Endometrium (tissue), 2 donors: ENCODE measurements at regions not wholly inside any gene's neighbourhood (a gene's known extent, or its start where the extent isn't known, plus 50 kb on each side); places are given as distances from the start of the nearest gene placed in this dataset.
A peak's percentile ranks its signal among the peaks of the same experiment; 100 is the strongest.

Source experiments
- FAIRE-seq: peaks from 2 replicates; lab custom pipeline; 2012; peaks lifted over from hg19 to GRCh38; lab: Jason Lieb, UNC
- donor health status: control.
- donor health status: control.

DNA sequence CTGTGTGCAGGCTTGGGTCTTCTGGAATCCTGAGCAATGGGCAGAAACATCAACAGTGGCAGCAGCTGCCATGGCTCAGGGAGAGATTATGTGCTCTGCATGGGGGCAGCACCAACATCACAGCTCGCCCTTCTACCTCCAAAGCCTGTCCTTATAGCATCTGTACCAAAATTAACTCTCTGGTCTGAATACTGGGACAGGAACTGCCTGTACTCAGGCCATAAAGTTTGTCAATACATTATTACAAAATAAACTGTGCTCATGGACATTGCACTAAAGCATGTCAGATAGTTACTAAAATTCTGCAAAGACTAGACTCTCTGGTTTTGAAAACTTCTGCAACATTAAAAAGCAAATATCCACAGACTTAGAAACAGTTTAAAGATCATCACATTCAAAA lies 91.6 kb downstream of the ZC3H11B start:
- no peak for FAIRE-seq

DNA sequence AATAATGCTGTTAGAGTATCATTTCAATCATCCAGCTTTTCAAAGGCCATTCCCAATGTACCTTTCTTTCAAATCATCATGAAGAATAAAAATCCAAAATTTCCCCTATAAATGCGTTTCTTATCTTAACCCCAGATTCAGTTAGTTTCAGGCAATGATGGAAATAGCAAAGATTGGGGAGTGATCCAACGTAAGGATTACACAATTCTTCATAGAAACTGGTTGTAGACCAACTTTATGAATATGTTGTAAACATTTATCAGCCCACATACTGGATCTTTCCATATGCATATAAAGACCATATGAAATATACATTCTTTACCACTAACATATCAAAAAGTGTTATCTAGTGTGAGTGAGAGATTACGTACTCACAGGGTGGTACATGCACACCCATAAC lies 92.7 kb downstream of the ZC3H11B start:
- no peak for FAIRE-seq

DNA sequence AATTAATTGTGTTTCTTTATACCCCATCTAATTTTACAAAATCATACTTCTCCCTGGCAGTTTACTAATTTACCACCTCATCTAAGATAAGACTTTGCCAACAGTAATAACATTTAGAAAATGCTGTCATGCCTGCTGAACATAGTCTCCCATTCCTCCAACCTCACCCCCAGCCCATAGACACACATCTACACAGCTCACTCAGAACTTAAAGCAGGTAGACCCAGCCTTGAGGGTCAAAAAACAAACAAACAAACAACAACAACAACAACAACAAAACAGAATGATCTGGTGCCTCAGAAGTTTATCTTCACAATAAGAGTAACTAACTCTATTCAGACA lies 94.0 kb downstream of the ZC3H11B start:
- FAIRE-seq = no peak

DNA sequence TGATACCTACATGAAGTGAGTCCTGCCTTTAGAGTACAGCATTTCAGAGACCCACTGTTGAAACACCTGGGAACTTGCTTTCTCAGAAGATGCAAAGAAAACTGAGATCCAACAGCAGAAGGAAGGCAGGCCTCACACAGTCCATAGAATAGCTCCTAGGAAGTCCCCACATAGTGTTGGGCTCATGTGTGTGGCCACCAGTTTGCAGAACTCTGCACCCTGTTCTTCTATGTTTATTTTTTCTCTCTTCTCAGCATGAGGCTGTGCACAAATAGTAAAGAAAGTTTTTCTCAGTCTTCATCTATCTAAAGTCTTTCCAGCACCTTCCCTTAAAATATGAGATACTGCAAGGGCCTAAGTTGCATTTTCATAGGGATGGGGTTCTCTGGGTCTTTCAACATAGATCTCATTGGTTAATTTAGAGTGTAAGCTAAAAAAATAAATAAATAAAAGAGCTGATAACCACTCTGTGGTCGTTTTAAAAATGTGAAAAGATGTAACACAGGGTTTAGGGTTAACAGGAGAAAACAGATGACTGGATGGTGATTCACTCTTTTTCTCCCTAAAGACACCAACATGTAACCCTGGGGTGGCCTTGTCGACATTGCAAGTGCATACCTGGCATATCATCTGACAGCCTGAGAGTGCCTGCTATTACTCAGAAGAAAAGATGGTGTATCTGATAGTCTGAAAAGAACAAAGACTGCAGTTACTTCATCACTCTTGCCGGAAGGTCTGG lies 94.6 kb downstream of the ZC3H11B start:
- no peak for FAIRE-seq

DNA sequence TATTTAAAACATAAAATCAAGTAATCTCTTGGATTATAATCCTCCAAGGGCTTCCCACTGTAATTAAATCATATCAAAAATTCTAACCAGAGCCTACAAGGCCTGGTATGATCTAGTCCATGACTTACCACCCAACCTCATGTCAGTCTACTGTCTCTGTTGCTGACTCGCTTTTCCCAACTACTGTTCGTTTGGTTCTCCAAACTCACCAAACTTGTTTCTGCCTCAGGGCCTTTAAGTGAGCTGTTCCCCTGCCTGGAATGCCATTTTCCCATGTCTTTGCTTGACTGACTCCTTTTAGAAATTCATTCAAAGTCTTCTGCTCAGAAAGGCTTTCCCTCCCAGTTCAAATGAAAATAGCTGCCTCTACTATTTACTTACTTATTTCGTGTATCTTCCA lies 95.9 kb downstream of the ZC3H11B start:
- FAIRE-seq = no peak

DNA sequence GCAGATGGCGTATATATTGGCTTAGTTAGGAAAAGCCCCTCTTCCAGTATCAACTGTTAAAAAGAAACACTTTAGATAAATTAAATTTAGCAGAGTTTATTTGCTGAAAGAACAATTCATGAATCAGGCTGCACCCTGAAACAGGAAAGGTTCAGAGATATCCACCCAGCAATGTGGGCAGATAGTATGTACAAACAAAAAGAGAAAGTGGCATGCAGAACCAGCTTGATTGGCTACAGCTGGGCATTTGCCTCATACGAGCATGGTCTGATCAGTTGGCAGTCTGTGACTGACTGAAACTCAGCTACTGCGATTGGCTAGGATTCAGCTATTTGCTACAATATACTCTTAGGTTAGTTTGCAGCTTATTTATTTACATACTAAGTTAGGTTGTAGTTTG lies 98.2 kb downstream of the ZC3H11B start:
- no peak for FAIRE-seq

DNA sequence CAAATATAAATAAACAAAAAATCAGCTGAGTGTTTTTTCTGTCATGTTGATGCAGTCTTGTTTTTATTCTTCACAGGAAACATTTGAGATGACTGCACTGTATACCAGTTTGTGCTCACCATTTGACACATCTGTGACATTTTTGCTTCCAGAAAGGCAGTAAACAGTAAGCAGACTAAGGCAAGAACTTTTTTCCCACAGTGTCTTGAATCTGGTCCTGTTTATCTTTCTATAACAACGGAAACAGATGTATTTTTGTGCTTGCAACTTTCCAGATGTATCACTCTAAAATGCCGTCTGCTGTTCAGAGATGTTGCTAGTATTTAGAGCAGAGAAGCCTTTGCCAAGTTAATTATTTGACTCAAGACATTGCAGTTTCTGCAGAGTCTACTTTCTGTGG lies 105.5 kb downstream of the ZC3H11B start:
- FAIRE-seq = peak; percentile 93

DNA sequence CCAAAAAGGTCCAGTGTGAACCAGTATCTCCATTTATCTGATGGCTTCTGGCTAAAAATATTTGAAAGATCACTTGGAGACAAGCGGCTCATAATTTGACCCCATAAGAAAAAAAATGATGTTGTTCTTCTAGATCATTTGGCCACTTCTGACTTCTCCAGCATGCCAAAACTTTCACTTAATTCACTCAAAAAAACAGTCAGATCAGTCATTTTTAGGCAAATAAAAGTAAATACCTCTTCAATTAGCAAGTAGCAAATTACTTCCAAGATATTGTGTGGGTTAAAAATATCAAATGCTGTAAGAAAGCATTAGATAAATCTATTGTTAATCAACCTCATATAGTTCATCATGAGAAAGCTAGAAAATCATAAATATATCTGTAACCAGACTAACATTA lies 106.0 kb downstream of the ZC3H11B start:
- FAIRE-seq = no peak

DNA sequence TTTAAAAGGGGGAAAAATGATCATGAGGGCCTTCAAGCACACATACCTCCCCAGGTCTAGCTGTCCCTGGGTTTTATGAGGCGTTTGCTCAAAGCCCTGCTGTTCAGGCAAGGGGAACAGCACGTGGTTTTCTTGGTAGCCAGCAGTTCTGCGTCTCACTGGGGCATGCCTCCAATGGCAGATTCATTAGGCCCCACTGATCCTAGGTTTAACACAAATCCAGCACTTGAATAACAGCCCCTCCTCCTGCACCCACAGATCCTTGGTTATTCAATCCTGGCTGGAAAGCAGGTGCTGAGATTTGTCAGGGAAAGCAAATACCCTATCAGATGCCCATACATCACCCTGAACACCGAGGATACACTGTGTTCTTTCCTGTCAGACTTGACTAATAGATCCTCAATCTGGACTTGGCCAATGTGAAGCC lies 106.4 kb downstream of the ZC3H11B start:
- no peak for FAIRE-seq

DNA sequence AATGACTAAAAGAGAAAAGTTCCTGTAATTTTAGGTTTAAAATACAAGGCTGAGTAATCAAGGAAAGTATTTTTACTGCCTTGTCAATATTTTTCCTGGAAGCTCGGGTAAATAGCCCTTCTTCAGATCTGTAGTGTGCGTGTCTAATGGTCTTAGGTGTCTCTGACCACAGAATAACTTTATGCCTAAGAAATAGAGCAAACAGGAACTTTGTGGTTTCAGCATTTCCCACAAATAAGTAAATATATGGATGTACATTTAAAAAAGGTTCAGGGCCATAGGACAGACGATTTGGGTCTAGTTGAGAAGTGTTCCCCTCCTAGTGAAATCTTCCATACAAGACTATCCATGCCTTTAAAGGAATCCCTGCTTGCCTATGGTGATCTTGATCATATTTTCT lies 107.0 kb downstream of the ZC3H11B start:
- no peak for FAIRE-seq

DNA sequence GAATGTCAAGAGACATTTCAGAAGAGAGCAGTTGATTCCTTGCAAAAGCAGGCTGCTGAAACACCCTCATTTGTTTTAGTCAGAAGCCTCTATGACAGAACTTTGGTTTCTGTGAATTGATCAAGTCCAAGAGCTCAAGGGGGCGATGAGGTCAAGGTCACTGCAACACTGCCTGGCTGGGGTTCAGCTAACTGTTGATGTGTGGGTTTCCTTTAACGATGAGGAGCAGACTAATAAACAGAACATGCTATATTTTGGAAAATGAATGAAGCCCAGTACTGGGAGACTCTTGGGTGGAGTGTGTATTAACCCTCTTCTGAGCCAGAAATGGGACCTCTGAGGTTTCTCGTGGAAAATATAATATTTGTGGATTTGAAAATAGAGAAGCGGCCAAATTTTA lies 109.3 kb downstream of the ZC3H11B start:
- FAIRE-seq = no peak

DNA sequence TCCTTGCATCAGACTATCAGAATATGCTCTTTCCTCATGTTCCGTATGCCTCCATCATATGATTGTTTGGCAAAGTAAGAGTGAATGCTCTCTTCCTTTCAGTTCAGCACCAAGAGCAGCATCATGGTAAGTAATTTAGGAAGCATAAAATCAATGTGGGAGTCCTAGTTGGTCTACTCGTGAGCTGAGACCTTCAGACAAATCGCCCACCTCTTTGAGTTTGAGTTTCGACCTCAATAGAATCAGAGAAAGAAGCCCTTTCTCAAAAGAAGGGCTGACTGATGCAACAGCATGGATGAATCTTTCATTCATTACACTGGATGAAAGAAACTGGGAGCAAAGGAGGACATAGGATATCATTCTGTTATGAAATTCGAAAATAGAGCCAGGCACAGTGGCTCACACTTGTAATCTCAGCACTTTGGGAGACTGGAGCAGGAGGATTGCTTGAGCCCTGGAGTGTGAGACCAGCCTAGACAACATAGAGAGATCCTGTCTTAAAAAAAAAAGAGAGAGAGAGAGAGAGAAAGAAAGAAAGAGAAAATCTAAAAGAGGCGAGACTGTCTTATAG lies 112.5 kb downstream of the ZC3H11B start:
- FAIRE-seq = no peak

DNA sequence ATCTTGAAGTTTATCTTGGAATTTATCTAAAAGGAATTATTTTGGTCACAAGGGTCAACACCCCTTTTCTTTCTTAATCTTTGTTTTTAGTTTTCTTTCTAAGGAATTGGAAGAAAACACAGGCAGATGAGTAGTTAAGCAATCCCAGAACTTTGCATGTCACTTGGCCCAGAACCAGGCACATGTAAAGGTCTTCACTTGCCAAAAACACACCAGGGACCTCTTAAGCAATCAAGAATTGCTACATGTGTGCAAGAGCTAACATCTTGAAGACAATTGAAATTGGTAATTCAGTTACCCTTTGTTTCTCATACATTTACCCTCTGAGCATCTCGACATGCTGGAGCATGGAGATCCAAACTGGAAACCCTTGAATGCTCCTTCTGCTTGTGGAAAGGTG lies 114.2 kb downstream of the ZC3H11B start:
- no peak for FAIRE-seq

DNA sequence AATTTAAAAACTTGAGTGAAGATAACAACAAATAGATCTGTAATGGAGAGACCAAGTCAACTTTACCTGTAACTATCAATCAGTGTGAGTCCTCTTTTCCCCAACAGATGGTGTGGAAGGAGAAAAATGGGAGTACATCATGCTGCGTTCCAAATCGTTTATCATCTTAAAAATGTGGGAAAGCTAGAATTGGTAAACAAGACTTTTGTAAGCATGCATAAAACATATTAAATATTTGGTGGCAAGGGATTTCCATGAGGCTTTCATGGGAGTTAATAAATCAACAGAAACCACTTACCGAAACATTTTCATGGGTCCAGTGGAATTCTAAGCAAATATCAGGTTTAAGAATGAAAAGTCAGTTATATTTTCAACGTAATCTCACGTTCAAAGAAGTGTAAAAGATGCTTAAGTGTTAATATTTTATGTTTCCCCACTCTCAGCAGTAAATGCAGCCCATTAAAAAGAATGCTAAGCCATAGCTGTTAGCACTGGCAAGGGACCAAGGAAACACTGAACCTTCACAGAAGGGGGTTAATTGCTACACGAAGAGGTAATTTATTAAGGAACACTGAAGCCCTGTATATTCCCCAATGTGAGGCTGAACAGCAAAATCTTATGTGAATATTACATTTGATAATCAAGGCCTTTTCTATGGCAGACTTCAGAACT lies 117.0 kb downstream of the ZC3H11B start:
- FAIRE-seq = no peak

DNA sequence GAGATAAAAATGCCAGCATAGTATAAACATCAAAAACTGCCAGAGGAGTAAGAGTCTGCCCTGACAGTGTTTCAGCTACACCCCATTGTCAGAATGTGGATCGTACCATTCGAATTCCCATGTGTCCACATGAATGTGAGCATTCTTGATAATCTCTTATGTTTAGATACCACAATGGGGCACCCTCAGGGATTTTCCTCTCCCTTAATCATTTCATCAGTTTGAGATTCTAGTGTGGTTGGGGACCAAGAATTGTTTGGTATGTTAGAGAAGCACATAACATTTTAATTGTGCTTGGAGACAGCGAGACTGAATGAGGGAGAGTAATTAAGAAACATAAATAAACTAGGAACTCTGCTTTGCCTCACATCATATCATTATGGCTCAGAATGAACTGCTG lies 120.2 kb downstream of the ZC3H11B start:
- peak; percentile 72 for FAIRE-seq

DNA sequence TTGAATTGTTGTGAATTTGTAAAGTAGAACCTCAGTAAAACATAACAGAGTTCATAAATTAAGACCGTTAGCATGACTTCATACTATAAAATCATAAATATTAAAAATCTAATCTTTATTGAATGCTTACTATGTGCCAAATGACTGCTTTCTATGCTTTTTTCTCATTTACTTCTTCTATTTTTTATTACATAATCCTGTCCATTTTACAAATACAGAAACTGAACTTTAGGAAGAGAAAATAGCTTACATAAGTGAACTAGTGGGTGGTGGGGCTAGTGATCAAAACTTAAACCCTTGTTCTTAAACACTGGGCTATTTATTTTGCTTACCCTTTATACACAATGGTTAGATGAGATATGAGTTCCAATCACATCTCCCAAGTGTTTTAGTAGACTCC lies 122.3 kb downstream of the ZC3H11B start:
- no peak for FAIRE-seq

DNA sequence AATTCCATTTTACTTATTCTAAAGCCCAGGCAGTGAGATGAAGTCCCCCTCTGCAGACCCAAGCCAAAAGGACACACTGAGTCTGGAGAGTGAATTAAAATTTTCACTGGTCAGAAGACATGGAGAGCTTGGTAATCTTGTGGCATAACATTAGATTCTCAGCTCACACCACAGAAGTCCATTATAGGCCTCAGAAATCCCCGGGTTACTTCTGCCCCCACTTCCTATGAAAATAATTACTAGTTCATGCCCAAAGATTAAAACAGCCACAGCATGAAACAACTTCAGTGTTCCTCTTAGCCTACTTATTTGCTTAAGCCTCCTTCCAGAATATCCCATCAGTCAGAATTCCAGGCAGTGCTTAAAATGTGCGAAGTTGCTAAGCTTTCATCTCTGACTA lies 123.3 kb downstream of the ZC3H11B start:
- no peak for FAIRE-seq

DNA sequence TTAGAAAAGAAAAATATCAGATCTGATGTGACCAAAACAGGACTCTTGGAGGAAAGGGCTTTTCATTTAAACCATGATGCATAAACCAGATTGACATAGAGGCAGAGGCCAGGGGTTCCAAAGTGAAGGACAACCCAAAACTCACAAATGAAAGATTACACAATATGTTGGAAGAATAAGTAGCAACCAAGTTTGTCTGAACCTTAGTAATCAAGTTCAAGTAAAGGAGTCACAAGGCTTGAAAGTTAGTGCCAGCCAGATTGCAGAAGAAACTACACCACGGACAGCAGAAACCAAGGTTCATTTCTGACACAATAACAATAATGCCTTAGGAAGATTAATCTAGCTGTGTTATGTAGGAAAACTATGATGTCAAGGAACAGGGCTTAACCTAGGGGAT lies 124.6 kb downstream of the ZC3H11B start:
- no peak for FAIRE-seq

DNA sequence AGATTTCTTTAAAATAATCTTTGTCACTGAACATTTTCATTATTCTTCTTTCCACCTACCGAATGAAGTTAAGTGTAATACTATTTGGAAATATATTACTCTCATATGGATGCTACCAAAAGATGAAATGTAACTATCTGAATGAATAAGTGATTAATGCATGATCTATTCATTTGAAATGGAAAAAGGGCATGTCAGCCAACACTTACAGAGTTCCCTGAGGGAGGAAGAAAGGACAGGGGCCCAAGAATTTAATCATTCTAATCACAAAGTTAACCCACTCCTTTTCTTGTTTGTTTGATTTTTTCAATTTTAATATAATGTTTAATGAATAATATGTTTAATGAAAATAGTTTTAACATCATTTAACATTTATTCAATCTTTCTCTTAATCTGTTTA lies 129.4 kb downstream of the ZC3H11B start:
- FAIRE-seq = no peak

DNA sequence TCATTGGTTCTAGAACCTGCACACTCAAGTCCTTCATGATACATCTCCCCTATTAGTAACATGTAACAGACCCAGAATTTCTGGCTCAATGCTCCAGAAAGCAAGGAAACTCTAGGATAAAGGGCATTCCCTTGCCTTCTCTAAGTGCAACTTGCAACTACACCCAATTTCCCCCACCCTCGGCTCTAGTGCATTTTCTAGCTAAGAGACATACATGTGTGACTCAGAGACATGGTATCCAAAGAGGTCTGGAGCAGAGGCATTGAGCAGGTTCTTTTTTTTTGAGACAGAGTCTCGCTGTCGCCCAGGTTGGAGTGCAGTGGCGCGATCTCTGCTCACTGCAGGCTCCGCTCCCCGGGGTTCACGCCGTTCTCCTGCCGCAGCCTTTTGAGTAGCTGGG lies 132.9 kb downstream of the ZC3H11B start:
- no peak for FAIRE-seq

DNA sequence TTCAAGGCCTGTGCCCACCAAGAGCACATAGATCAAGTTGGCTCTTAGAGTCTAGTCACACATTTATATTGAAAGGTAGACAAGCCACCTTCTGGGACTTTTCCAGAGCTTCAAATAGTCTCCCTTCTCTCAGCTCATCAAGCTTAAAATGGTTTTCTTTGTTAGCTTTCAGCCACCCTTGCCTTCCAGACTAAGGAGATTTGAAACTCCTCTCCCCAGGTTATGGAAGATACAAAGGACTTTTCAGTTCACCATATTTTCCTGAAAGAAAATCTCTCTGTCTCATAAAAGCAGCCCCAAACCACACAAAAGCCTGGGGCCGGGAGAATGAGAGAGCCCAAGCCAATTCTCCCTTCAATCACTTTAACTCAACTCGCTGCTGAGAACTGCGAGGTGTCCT lies 134.1 kb downstream of the ZC3H11B start:
- FAIRE-seq = no peak

DNA sequence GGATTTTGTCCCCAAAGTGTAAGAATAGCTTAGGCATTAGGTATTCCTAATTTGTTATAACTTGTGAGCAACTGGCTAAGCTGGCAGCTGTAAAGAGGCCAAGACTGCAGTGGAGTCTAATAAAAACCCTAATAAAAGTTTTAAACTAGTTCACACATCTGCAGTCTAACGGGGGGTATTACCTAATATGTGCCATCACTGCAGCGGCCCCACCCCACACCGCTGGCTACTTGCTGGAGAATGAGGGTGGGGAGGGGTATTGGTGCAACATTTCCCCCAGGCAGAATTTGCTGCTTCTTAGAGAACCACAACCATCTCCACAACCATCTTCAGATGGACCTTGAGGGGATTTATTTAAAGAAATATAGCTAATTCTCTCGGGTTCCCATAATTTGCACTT lies 135.0 kb downstream of the ZC3H11B start:
- no peak for FAIRE-seq

DNA sequence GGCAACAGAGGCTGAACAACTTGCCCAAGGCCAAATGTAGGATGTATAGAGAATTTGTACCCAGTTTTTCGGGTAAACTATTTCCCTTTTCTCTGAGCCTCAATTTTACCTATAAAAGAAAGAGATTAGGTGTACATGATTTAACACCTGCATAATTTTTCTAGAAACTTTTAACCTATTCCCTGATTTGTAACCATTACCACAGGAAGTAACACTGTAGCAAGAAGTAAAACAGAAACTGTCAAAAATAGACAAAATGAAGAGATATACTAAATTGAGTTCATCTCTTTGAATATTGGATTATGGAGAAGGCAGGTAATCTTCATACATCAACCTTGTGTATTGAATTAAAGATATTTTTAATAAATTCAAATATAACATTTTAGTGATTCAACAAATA lies 136.2 kb downstream of the ZC3H11B start:
- FAIRE-seq = peak; percentile 23

DNA sequence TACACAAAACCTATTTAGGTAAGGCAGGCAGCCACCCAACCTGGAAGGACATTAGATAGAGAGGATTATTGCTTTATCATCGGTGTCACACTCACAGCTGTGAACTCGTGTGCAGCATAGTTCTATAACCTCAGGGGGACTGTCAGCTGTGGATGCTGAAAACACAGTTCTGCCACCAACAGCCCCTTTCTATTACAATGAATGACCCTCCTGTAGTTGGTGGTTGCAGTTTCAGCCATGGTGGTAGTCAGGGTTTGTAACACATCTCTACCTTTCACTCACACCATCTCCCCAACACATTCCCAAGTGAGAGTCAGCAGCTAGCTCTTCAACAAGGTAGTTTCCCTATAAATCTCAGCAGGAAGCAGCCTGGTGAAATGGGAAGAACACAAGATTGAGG lies 136.8 kb downstream of the ZC3H11B start:
- no peak for FAIRE-seq
